GM18502 (cell line): ENCODE measurements at regions not wholly inside any gene's neighbourhood (a gene's known extent, or its start where the extent isn't known, plus 50 kb on each side); places are given as distances from the start of the nearest gene placed in this dataset.

Source experiments
- ATAC-seq: cut with Tn5 transposase; IDR thresholded peaks from one replicate; pipeline ENCODE4 v1.9.1; 2021; ENCODE audit warnings: mild to moderate bottlenecking; ENCODE audit not compliant: unreplicated experiment, poor library complexity

- no peak for ATAC-seq
These were observed 184.9 kb downstream of the PCDH18 start for GRCh38 chr4:137347371-137347770.

GRCh38 chr4:137345597-137345996 lies 186.7 kb downstream of the PCDH18 start:
- no peak for ATAC-seq

DNA sequence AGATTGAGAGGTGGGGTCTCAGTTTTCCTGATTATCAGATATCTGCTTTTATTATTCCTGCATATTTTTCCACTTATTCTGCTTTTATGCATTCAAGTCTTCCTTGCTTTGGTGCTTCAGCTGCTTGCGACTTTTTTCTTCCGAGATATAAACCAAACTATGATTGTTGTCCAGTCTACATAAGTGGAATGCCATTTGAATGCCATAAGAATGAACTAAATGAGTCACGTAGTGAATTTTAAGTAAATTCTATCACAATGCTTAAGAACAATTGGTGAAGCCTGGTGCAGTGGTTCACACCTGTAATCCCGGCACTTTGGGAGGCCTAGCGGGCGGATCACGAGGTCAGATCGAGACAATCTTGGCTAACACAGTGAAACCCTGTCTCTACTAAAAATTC lies 189.1 kb downstream of the PCDH18 start:
- ATAC-seq, result no peak

- no peak for ATAC-seq
These were observed 199.3 kb downstream of the PCDH18 start for GRCh38 chr4:137333031-137333430.

DNA sequence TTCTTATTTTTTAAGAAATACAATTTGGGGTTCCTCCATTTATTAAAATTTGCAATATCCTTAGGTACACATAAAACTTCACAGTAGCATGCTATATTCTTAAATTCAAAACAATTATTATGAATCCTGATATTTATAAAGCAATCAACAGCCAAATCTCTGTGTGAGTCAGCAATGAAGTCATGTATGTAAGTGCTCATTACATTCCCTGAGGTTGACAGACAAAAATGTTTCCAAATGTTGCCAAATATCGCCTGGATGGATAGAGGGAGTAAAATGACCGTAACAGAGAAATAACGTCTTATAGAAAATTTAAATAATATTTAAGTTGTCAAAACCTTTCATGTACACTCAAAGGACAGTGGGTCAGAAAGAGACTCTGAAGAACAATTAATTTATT lies 220.0 kb downstream of the PCDH18 start:
- no peak for ATAC-seq

GRCh38 chr4:137310593-137311490 lies 221.5 kb downstream of the PCDH18 start:
- ATAC-seq, result no peak

GRCh38 chr4:137310166-137310565 lies 222.1 kb downstream of the PCDH18 start:
- no peak for ATAC-seq

DNA sequence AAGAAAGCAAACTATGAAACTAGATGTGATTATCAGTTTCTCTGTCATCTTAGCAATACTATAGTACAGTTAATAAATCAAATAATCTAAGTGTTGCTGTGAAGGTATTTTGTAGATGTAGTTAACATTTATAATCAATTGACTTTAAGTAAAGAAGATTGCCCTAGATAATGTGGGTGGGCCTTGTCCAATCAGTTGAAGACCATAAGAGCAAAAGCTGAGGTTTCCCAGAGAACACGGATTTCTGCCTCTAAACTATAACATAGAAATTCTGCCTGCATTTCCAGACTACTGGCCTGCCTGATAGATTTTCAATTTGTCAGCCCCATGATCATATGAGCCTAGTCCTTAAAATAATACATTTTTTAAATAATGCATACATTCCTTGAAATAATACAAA lies 222.9 kb downstream of the PCDH18 start:
- no peak for ATAC-seq

- ATAC-seq, result no peak
These were observed 224.5 kb downstream of the PCDH18 start for GRCh38 chr4:137307806-137308205.

DNA sequence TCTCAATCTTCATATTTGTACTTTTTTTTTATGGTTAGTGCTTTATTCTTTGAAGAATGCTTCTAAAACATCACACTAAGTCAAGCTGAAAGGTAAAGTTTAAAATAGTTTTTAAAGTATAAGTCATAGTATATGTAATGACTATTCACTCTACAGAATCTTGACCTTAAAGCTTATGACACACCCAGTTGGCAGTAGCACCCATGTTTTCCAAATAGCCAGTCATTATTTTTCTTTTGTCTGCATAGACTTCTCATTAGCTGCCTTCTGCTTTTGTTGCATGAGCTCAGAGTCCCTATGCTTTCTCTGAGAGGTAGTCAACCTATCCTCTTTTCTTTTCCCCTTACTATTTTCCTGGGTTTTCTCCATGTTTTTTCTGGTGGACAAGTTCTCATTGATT lies 231.5 kb downstream of the PCDH18 start:
- ATAC-seq, result no peak

DNA sequence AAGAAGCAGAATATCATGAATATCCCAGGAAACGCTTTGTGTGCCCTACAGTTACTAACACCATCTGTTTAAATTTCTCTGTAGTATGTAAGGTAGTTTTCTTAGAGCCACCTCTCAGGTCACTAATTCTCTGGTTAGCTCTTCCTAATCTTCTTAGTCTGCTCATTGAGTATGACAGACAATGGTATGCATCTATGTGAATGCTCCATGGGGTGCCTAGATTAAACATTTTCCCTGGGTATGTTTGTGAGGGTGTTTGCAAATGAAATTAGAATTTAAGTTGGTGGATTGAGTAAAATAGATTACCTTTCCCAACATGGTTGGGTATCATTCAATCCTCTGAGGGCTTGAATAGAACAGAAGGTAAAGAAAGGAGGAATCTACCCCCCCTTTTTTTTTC lies 233.0 kb downstream of the PCDH18 start:
- ATAC-seq, result no peak

DNA sequence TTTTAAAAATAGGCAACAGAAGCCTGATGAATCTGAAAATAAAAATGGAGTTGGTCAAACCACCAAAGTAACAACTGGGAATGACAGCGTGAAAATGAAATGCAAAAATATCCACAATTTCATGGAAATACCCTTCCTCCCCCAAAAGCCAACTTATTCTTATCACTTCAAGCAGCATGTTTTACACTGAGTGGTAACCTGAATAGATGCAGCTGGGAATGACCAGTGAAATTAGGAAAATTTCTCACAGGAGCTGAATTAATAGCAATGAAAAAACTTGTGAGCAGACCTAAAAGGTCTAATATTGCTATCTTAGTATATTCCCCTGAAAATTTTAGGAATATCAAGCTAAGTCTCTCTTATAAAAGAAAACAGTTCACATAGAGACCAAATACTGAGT lies 239.0 kb downstream of the PCDH18 start:
- ATAC-seq, result no peak

DNA sequence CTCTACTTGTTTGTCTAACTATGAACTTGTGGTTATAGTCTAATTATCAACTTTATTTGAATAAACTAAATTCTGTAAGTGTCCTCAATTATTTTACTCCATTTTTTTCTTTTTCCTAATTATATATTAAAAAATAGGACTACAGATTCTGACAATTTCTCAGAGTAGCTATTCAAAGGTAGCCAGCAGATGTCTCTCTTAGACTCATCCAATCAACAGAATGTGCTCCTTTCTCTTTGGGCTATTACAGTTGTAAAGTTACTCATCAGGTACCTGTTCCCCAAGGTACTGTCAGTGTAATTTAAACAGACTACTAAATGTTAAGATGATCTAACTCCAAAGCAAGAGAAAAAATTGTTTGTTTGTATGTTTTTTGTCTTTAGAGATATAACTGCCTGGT lies 248.6 kb downstream of the PCDH18 start:
- ATAC-seq, result no peak

DNA sequence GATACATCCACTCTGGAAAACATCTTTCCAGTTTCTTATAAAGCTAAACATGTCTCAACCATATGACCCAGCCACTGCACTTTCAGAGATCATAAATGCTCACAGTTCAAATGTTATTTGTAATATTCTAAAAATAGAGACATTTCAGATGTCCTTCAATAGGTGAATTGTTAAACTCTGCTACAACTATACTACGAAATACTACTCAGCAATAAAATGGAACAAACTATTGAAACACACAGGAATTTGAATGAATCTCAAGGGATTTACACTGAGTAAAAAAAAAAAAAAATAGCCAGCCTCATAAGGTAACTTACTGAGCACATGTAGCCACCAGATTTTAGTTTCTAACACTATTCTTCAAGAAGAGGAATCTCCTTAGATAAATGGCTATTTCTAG lies 253.9 kb downstream of the PCDH18 start:
- ATAC-seq, result no peak

DNA sequence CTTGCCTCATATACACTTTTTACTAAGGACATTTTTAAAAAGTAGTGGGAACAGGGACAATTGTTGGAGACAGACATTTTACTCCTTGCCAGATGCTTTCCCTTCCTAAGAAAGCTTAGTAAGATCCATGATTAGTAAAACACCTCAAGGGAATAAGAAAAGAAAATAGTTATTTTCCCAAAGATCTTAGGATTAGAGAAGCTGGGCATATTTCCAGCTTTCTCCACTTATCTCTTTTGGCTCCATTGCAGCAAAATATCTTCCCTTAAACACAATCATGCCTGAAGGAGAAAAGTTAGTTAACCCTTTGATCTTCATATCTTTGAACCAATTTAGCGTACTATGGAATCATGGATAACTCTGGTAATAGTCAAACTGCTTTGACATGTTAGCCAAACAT lies 257.9 kb downstream of the PCDH18 start:
- no peak for ATAC-seq

DNA sequence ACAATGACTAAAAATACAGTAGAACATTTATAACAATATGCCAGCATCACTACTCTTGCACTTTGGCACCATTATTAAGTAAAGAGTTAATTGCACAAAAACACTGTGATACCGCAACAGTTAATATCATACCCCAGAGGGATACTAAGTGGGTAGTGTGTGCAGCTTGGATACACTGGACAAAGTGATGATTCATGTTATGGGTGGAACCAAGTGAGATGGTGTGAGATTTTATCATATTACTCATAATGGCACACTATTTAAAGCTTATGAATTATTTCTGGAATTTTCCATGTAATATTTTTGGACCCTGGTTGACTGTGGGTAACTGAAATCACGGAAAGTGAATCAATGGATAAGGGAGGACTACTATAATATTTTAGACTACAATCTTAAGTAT lies 265.3 kb downstream of the PCDH18 start:
- no peak for ATAC-seq

- ATAC-seq, result no peak
These were observed 265.8 kb downstream of the PCDH18 start for GRCh38 chr4:137266511-137266910.

DNA sequence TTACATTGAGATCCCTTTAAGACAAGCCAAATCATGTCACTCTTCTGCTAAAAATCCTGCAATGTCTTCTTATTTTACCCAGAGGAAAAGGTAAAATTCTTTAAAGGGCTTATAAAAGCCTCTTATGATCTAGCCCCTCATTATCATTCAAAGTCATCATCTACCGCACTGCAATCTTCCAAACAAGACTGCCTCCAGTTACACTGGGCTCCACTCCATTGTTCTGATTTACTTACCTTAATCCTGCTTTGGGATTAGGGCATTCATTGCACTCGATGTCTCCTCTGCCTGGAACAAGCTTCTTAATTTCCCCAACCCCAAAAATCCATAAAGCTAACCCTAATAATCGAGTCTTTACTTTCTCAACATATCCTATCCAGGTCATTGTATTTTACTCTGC lies 269.1 kb downstream of the PCDH18 start:
- ATAC-seq, result no peak

DNA sequence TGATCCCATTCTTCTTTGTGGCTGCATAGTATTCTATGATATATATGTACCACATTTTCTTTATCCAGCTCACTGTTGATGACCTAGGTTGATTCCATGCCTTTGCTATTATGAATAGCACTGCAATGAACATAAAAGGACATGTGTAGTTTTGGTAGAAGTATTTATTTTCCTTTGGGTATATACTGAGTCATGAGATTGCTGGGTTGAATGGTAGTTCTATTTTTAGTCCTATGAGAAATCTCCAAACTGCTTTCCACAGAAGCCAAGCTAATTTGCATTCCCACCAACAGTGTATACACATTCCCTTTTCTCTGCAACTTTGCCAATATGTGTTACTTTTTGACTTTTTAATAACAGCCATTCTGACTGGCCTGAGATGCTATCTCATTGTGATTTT lies 278.3 kb downstream of the PCDH18 start:
- ATAC-seq, result no peak

DNA sequence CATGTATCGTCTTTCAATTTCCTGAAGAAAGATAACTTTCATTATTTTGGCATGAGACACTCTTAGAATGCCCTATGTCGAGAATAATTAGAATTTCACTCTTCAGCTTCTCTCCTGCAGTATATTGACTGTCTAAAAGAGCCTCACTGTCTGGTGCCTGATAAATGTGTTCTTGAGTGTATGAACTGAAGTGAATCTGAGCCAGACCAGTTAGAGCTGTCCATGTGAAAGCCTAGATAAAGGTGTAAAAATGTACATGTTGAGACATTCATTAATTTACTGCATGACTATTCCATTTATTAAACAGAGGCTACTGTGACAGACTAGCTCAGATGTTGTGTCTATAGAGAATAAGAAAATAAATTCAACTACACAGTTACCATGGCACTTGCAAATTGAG lies 283.2 kb downstream of the PCDH18 start:
- no peak for ATAC-seq

GRCh38 chr4:137238456-137239162 lies 293.7 kb downstream of the PCDH18 start:
- ATAC-seq, result no peak

DNA sequence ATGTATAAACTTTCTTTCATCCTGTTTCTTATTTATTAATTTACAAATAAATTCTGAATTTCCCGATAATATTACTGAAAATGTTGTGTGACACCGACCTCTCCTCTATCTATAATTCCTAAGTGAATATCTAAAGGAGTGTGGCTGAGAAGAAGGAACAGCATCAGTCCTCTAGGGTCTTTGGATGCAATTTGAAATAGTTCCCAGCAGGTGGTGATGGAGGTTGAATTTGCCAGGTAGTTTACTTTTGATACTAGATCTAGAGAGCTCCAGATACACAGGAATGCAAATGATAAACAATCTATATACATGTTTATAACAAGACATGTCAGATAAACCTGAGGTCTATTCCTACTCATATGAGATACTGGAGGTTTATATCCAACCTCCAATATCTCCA lies 305.4 kb downstream of the PCDH18 start:
- ATAC-seq, result no peak
